Stimulated activated naive CD4-positive, alpha-beta T cell (primary cell): ENCODE measurements at regions not wholly inside any gene's neighbourhood (a gene's known extent, or its start where the extent isn't known, plus 50 kb on each side); places are given as distances from the start of the nearest gene placed in this dataset.
"Not testable (repeated sequence)": the region's sequence is repeated elsewhere in the genome, so short reads cannot be mapped to it uniquely, and the experiment has no call there.

ENCODE experiments used
- DNase-seq, 6 experiments: peaks; one replicate each; lab custom pipeline; 2025; lab: John Stamatoyannopoulos, UW

GRCh38 chr10:20399772-20400171, 497.3 kb downstream of the NEBL start:
- no peak for DNase-seq

- DNase-seq = no peak
Measured at GRCh38 chr10:20396701-20397100, 500.4 kb downstream of the NEBL start.

GRCh38 chr10:20396205-20396604, 500.9 kb downstream of the NEBL start:
- no peak for DNase-seq

GRCh38 chr10:20391629-20392028, 505.5 kb downstream of the NEBL start:
- DNase-seq = no peak

- DNase-seq = no peak
Measured at GRCh38 chr10:20381761-20382160, 515.4 kb downstream of the NEBL start.

GRCh38 chr10:20380401-20380800, 516.7 kb downstream of the NEBL start:
- DNase-seq = no peak

GRCh38 chr10:20372748-20373147, 524.4 kb downstream of the NEBL start:
- no peak for DNase-seq

GRCh38 chr10:20370977-20371533, 526.1 kb downstream of the NEBL start:
- DNase-seq = not testable (repeated sequence)

- DNase-seq = no peak
Measured at GRCh38 chr10:20369863-20370736, 527.0 kb downstream of the NEBL start.

- DNase-seq = no peak
Measured at GRCh38 chr10:20363684-20364083, 533.4 kb downstream of the NEBL start.

GRCh38 chr10:20355915-20356314, 539.7 kb downstream of the PLXDC2 start:
- no peak for DNase-seq

GRCh38 chr10:20355011-20355410, 538.8 kb downstream of the PLXDC2 start:
- DNase-seq = no peak

- no peak for DNase-seq
Measured at GRCh38 chr10:20354166-20354565, 537.9 kb downstream of the PLXDC2 start.

- DNase-seq = no peak
Measured at GRCh38 chr10:20350509-20350908, 534.3 kb downstream of the PLXDC2 start.

- DNase-seq = no peak
Measured at GRCh38 chr10:20343036-20343435, 526.8 kb downstream of the PLXDC2 start.
